HG02884 (cell line): ENCODE measurements at regions not wholly inside any gene's neighbourhood (a gene's known extent, or its start where the extent isn't known, plus 50 kb on each side); places are given as distances from the start of the nearest gene placed in this dataset.
"Not testable (repeated sequence)": the region's sequence is repeated elsewhere in the genome, so short reads cannot be mapped to it uniquely, and the experiment has no call there.

Source experiments
- ATAC-seq: cut with Tn5 transposase; IDR thresholded peaks from one replicate; pipeline ENCODE4 v1.9.1; 2021; ENCODE audit warnings: mild to moderate bottlenecking, moderate library complexity; ENCODE audit not compliant: unreplicated experiment

- ATAC-seq, result no peak
Observed at GRCh38 chr6:3919849-3920248, 70.7 kb downstream of the FAM50B start.

- no peak for ATAC-seq
Observed at GRCh38 chr6:3920321-3920720, 71.1 kb downstream of the FAM50B start.

GRCh38 chr6:3921663-3922062, 72.5 kb downstream of the FAM50B start:
- no peak for ATAC-seq

- not testable (repeated sequence) for ATAC-seq
Observed at GRCh38 chr6:3922619-3923018, 73.4 kb downstream of the FAM50B start.

GRCh38 chr6:3925223-3926149, 76.3 kb downstream of the FAM50B start:
- not testable (repeated sequence) for ATAC-seq

- ATAC-seq, result no peak
Observed at GRCh38 chr6:3926150-3926482, 76.9 kb downstream of the FAM50B start.

- ATAC-seq, result no peak
Observed at GRCh38 chr6:3928111-3928510, 78.9 kb downstream of the FAM50B start.

GRCh38 chr6:3929281-3929798, 80.2 kb downstream of the FAM50B start:
- no peak for ATAC-seq

- no peak for ATAC-seq
Observed at GRCh38 chr6:3937438-3937837, 88.3 kb downstream of the FAM50B start.

GRCh38 chr6:3938715-3939367, 89.7 kb downstream of the FAM50B start:
- no peak for ATAC-seq

- ATAC-seq, result no peak
Observed at GRCh38 chr6:3939368-3939958, 90.3 kb downstream of the FAM50B start.

GRCh38 chr6:3939964-3940363, 90.8 kb downstream of the FAM50B start:
- ATAC-seq, result no peak

GRCh38 chr6:3940703-3941102, 91.5 kb downstream of the FAM50B start:
- no peak for ATAC-seq

GRCh38 chr6:3943331-3943765, 94.2 kb downstream of the FAM50B start:
- ATAC-seq, result no peak

GRCh38 chr6:3944246-3944645, 95.1 kb downstream of the FAM50B start:
- no peak for ATAC-seq

GRCh38 chr6:3946778-3947177, 97.6 kb downstream of the FAM50B start:
- ATAC-seq, result no peak

GRCh38 chr6:3948866-3949265, 99.7 kb downstream of the FAM50B start:
- ATAC-seq, result no peak

GRCh38 chr6:3949521-3949920, 100.3 kb downstream of the FAM50B start:
- no peak for ATAC-seq

- no peak for ATAC-seq
Observed at GRCh38 chr6:3956054-3956453, 106.9 kb downstream of the FAM50B start.

GRCh38 chr6:3957321-3957720, 108.1 kb downstream of the FAM50B start:
- ATAC-seq, result no peak

- ATAC-seq, result no peak
Observed at GRCh38 chr6:3958255-3958654, 109.1 kb downstream of the FAM50B start.

GRCh38 chr6:3959385-3959784, 110.2 kb downstream of the FAM50B start:
- ATAC-seq, result no peak
